Keratinocyte (primary cell): ENCODE measurements at regions not wholly inside any gene's neighbourhood (a gene's known extent, or its start where the extent isn't known, plus 50 kb on each side); places are given as distances from the start of the nearest gene placed in this dataset.

ENCODE experiments used
- CTCF ChIP-seq, 3 experiments: IDR thresholded peaks in 1 of 3; conservative IDR thresholded peaks in 1 of 3; optimal IDR thresholded peaks in 1 of 3; 2 replicates in 2 of 3; 3 replicates in 1 of 3; pipeline versions ENCODE3 to v1.5.1; 2011; ENCODE audit warnings: low read length in 3 of 3, mild to moderate bottlenecking in 3 of 3, moderate library complexity in 2 of 3, control low read depth in 1 of 3, inconsistent platforms in 1 of 3; ENCODE audit not compliant: insufficient read depth in 2 of 3; ENCODE audit errors: extremely low read depth in 1 of 3
- EZH2 ChIP-seq: IDR thresholded peaks from one replicate; pipeline ENCODE4 v1.6.1; 2012; ENCODE audit warnings: inconsistent platforms, mild to moderate bottlenecking, low read length, moderate library complexity

- no peak for TF ChIP-seq EZH2
- TF ChIP-seq CTCF (optimal IDR thresholded peaks at IDR 0.05 in 1 of 3, IDR thresholded peaks at IDR 0.05 in 1 of 3, conservative IDR thresholded peaks at IDR 0.05 in 1 of 3; ENCODE audit: extremely low read depth in 1 of 3, insufficient read depth in 2 of 3, low read length in 3 of 3): no peak
These were observed 1028.3 kb upstream of the EYS start for GRCh38 chr6:66735106-66735890.
